Heart left ventricle (tissue), 13 donors: ENCODE measurements at regions not wholly inside any gene's neighbourhood (a gene's known extent, or its start where the extent isn't known, plus 50 kb on each side); places are given as distances from the start of the nearest gene placed in this dataset.

Experiments
- POLR2A ChIP-seq, 2 donors: fragments of 450-650 bp; IDR thresholded peaks; one replicate each; pipeline ENCODE4 v1.6.1; 2017; ENCODE audit warnings: antibody characterized with exemption in 2 of 2, mild to moderate bottlenecking in 2 of 2, moderate library complexity in 2 of 2
- TF ChIP-seq, protein P1 (sequence below), 12 donors: fragments of 200-600 bp; sonication (generic) in 4 of 12; IDR thresholded peaks; one replicate each; pipeline versions ENCODE4 v1.5.0 to v1.8.0; 2018 to 2022; ENCODE audit warnings: antibody characterized with exemption in 12 of 12, mild to moderate bottlenecking in 5 of 12
- donor health status: ischemic (EF 13 %, LVEDD 7.1; RV severe dilation, severe dysfunction).
- donor health status: DM: no; HTN: yes; CAD: no.
- donor health status: DM: no; HTN: no; CAD: no.
- donor health status: ischemic (EF 25% LVEDD 6.9; RV normal size, moderate dysfunction).
- donor health status: ischemic (EF 25% LVEDD 5.7; RV mildly dilated, moderate dysfunction).
- donor health status: ischemic (EF 35%, LVEDD 5.7; RV mildly dilated, moderate dysfunction).
- donor health status: nonischemic (EF 11% LVEDD 7.7; RV severe dilation, severe dysfunction).
- donor health status: DM: yes; HTN: yes; CAD: no.
- donor health status: PGD.
- donor health status: ischemic (EF 29% LVEDD 5.4; RV normal size, mild dysfunction).
- donor health status: nonischemic (EF 23%, LVEDD 6.1; RV moderate dilation, normal function).

DNA sequence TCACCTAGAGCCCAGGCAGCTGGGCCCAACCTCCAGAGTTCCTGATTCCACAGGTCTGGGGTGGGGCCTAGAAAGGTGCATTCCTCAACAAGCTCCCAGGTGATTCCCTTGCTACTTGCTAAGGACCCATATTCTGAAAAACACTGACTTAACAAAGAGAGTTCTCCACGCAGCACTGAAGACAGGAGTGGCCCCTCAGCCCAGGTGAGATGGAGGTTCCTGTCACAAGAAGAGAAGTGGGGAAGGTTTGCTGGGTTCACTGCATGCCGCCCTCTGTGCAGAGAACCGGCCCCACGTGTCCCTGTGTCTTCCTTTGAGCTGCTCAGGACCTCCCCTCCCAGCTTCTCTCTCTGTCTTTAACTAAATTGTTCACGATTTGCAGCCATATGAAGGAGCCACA, 201.4 kb upstream of the DDX18 start:
- TF ChIP-seq POLR2A (IDR thresholded peaks at IDR 0.05), result no peak
- TF ChIP-seq, protein P1, sequence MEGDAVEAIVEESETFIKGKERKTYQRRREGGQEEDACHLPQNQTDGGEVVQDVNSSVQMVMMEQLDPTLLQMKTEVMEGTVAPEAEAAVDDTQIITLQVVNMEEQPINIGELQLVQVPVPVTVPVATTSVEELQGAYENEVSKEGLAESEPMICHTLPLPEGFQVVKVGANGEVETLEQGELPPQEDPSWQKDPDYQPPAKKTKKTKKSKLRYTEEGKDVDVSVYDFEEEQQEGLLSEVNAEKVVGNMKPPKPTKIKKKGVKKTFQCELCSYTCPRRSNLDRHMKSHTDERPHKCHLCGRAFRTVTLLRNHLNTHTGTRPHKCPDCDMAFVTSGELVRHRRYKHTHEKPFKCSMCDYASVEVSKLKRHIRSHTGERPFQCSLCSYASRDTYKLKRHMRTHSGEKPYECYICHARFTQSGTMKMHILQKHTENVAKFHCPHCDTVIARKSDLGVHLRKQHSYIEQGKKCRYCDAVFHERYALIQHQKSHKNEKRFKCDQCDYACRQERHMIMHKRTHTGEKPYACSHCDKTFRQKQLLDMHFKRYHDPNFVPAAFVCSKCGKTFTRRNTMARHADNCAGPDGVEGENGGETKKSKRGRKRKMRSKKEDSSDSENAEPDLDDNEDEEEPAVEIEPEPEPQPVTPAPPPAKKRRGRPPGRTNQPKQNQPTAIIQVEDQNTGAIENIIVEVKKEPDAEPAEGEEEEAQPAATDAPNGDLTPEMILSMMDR (IDR thresholded peaks at IDR 0.05), result no peak
